A549 (cell line): ENCODE measurements at regions not wholly inside any gene's neighbourhood (a gene's known extent, or its start where the extent isn't known, plus 50 kb on each side); places are given as distances from the start of the nearest gene placed in this dataset.
A peak's percentile ranks its signal among the peaks of the same experiment; 100 is the strongest.

Source experiments
- ATAC-seq, 2 experiments: fragments of 200-7000 bp in 1 of 2; fragments of >200 bp in 1 of 2; cut with Nextera tagmentation in 1 of 2; cut with Tn5 transposase in 1 of 2; 3 replicates each; pipeline versions ENCODE4 v1.8.0 to v1.9.1; 2018 to 2020; ENCODE audit warnings: mild to moderate bottlenecking in 1 of 2, moderate library complexity in 1 of 2
- CTCF ChIA-PET: fragments of 300-600 bp; sonication (Branson Sonifier 250); formaldehyde crosslinking; extraction: SDS; loops from one replicate; lab custom pipeline; 2021; ENCODE audit warnings: antibody characterized with exemption, inconsistent platforms; lab: Yijun Ruan, JAX
- POLR2A ChIA-PET: fragments of 350-600 bp; formaldehyde crosslinking; extraction: SDS; loops from one replicate; lab custom pipeline; 2021; ENCODE audit warnings: antibody characterized with exemption, inconsistent platforms; lab: Yijun Ruan, JAX
- DNase-seq, 2 experiments: peaks; one replicate each; pipeline versions ENCODE4 v3.0.0 to v3.0.0-alpha.2; 2011 to 2016; ENCODE audit warnings: low read depth in 1 of 2, low spot score in 1 of 2
- FAIRE-seq: peaks from 2 replicates; lab custom pipeline; 2011; peaks lifted over from hg19 to GRCh38; lab: Jason Lieb, UNC
- H3K27ac ChIP-seq, 2 experiments: fragments of >200 bp; sonication (Bioruptor Twin); formaldehyde crosslinking; 3 replicates each; pipeline ENCODE4 v1.5.1; 2016 to 2017
- H3K4me1 ChIP-seq: fragments of >200 bp; sonication (Bioruptor Twin); formaldehyde crosslinking; 3 replicates; pipeline ENCODE4 v1.6.1; 2016
- H3K4me2 ChIP-seq: fragments of >200 bp; sonication (Bioruptor Twin); formaldehyde crosslinking; 3 replicates; pipeline ENCODE4 v1.6.1; 2016
- H3K4me3 ChIP-seq: fragments of >200 bp; sonication (Bioruptor Twin); formaldehyde crosslinking; 3 replicates; pipeline ENCODE4 v1.5.1; 2016
- H3K9me3 ChIP-seq: fragments of >200 bp; sonication (Bioruptor Twin); formaldehyde crosslinking; 3 replicates; pipeline ENCODE4 v1.6.1; 2016
- CBX2 ChIP-seq: fragments of 200-600 bp; sonication (generic); IDR thresholded peaks from 2 replicates; pipeline ENCODE4 v1.6.1; 2016; ENCODE audit warnings: low read depth, mild to moderate bottlenecking, borderline replicate concordance
- CEBPB ChIP-seq, 2 experiments: fragments of >200 bp in 1 of 2; sonication (Bioruptor Twin) in 1 of 2; formaldehyde crosslinking in 1 of 2; IDR thresholded peaks; 2 replicates each; pipeline ENCODE4 v1.6.1; 2012 to 2016
- CTCF ChIP-seq: fragments of >200 bp; sonication (Bioruptor Twin); formaldehyde crosslinking; IDR thresholded peaks from 3 replicates; pipeline ENCODE4 v1.5.1; 2016
- EHMT2 ChIP-seq: fragments of 200-600 bp; sonication (generic); IDR thresholded peaks from 2 replicates; pipeline ENCODE4 v1.6.1; 2016; ENCODE audit warnings: antibody characterized with exemption, low read depth, mild to moderate bottlenecking, moderate library complexity
- EP300 ChIP-seq, 2 experiments: fragments of >200 bp; sonication (Bioruptor Twin); formaldehyde crosslinking; IDR thresholded peaks; 2 replicates in 1 of 2; 3 replicates in 1 of 2; pipeline ENCODE4 v1.6.1; 2016 to 2017
- FOSL2 ChIP-seq, 2 experiments: fragments of 450-650 bp in 1 of 2; fragments of >200 bp in 1 of 2; sonication (Bioruptor Twin) in 1 of 2; formaldehyde crosslinking; IDR thresholded peaks; 2 replicates each; pipeline versions ENCODE4 v1.5.0 to v1.6.1; 2016 to 2020; ENCODE audit warnings: mild to moderate bottlenecking in 1 of 2, moderate library complexity in 1 of 2
- FOXS1 ChIP-seq: fragments of 250-450 bp; sonication (Bioruptor Pico); IDR thresholded peaks from 2 replicates; pipeline ENCODE4 v1.5.0; 2020; ENCODE audit warnings: mild to moderate bottlenecking, moderate library complexity
- HDAC2 ChIP-seq: fragments of 200-600 bp; sonication (generic); IDR thresholded peaks from 2 replicates; pipeline ENCODE4 v1.6.1; 2016
- KDM1A ChIP-seq: fragments of 200-600 bp; sonication (generic); IDR thresholded peaks from 2 replicates; pipeline ENCODE4 v1.6.1; 2016; ENCODE audit warnings: low read depth, mild to moderate bottlenecking
- KDM5A ChIP-seq: fragments of 200-600 bp; sonication (generic); IDR thresholded peaks from 2 replicates; pipeline ENCODE4 v1.6.1; 2016; ENCODE audit warnings: antibody characterized with exemption, mild to moderate bottlenecking
- PHF8 ChIP-seq: fragments of 200-600 bp; sonication (generic); IDR thresholded peaks from 2 replicates; pipeline ENCODE4 v1.6.1; 2016; ENCODE audit warnings: low read depth, mild to moderate bottlenecking, antibody characterized with exemption, moderate library complexity, borderline replicate concordance
- TP53 ChIP-seq: fragments of 250-450 bp; sonication (Bioruptor Pico); IDR thresholded peaks from 2 replicates; pipeline ENCODE4 v1.5.0; 2021; ENCODE audit warnings: mild to moderate bottlenecking, moderate library complexity
- USF2 ChIP-seq: fragments of 450-650 bp; IDR thresholded peaks from 2 replicates; pipeline ENCODE4 v1.6.1; 2014; ENCODE audit warnings: antibody characterized with exemption
- ZFP36 ChIP-seq: fragments of 450-650 bp; IDR thresholded peaks from 2 replicates; pipeline ENCODE4 v1.6.1; 2014; ENCODE audit warnings: borderline replicate concordance; ENCODE audit not compliant: partially characterized antibody
- WGBS: methylation state at CpG from one replicate; pipeline ENCODE4 v1.1.6; 2017; ENCODE audit errors: missing lambda C conversion rate; 5-methylcytosine and 5-hydroxymethylcytosine counted together

DNA sequence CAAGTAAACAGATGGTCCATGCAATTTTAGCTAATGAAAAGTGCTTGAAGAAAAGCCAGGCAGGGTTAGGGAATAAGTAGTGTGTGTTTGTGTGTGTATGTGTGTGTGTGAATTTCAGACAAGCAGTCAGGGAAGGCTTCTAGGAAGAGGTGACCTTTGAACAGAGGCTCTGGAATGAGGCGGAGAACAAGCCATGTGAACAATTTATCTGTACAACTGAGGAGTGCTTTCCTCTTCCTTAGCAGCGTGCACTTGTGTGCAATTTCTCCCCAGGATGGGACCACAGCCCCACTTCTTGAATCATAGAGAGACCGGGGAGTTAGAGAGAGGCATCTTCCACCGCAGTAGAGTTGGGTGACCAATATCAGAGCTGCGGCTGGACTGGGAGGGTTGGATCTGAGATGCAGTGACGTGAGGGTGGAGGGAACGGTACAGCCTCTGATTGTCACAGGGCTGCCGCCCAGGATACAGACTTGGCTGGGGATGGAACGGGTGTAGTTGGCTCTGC lies 69.2 kb upstream of the FAM171A1 start:
- DNase-seq, result no peak
- Histone ChIP-seq H3K27ac (no peak overlapping the region), H3K4me3 (no peak overlapping the region), H3K9me3 (no peaks in the 10 kb centered on the region), H3K4me2 (no peak overlapping the region), H3K4me1 (peaks cover 3% of the 10 kb centered on the region; the same call in 1 of the 3 replicates)
- ChIA-PET POLR2A (no interaction called here), CTCF (interaction anchor here (0.6 to 2.1 kb wide), 7 partner anchors 10 to 1388 kb away, joined by 3 to 8 read pairs (median 4); partner anchors contain the start of gene ITGA8)
- TF ChIP-seq ZFP36 (peak; percentile 76), USF2 (no peak)
- 79% methylated on average over 9 of the region's 9 CpGs for WGBS
- no peak for FAIRE-seq
- ATAC-seq, result no peak

GRCh38 chr10:15439341-15439842 lies 68.3 kb upstream of the FAM171A1 start:
- no peaks in the 10 kb centered on the region for H3K9me3 ChIP-seq
- peak; percentile 67 to 82; a peak in 5 of 6 replicates for ATAC-seq
- CTCF ChIA-PET, result interaction anchor here (0.6 to 2.1 kb wide), 9 partner anchors 9 to 1389 kb away, joined by 3 to 8 read pairs (median 4); no protein-coding TSS in a partner anchor
- WGBS, result 43% methylated on average over 12 of the region's 12 CpGs
- no peak for FAIRE-seq
- peak overlapping the region; percentile 63 for H3K4me2 ChIP-seq
- H3K27ac ChIP-seq, result peak overlapping the region in 1 of 2 experiments; percentile 15; a peak in 1 of 6 replicates
- peaks cover 3% of the 10 kb centered on the region; the same call in 1 of the 3 replicates for H3K4me1 ChIP-seq
- DNase-seq, result peak in 1 of 2 experiments; percentile 23
- H3K4me3 ChIP-seq, result 0 out of 3 replicates have a peak overlapping the region, but pooled peaks have one; percentile 25
- POLR2A ChIA-PET, result no interaction called here
- TF ChIP-seq HDAC2, result no peak
- TF ChIP-seq CTCF, result no peak
- no peak for TF ChIP-seq FOSL2 (IDR thresholded peaks at IDR 0.05)
- TF ChIP-seq FOSL2 (CRISPR knock-in tag; IDR thresholded peaks at IDR 0.05), result no peak
- TF ChIP-seq PHF8, result no peak
- TF ChIP-seq USF2, result no peak
- TF ChIP-seq KDM1A, result no peak
- TF ChIP-seq EP300 (IDR thresholded peaks at IDR 0.05), result no peak
- TF ChIP-seq ZFP36, result no peak
- no peak for TF ChIP-seq CBX2
- no peak for TF ChIP-seq TP53
- no peak for TF ChIP-seq EHMT2

DNA sequence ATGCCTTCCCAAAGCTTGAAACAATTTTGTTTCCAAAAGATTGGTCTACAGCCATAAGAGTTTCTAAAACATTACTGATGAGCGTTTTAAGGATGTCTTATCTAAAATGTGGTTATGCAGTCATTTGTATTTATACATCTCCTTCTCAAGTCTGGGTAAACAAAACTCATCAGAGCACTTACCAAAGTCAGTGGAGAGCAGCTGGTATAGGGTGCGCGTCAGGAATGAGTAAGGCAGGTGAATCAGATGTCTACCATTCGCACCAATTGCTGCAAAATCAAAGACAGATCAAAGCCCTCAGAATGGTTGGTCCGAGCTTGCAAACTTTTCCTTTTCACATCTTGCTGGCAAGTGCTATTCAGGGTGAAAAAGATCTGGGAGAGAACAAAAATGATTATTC lies 65.6 kb upstream of the FAM171A1 start:
- POLR2A ChIA-PET, result no interaction called here
- CTCF ChIA-PET, result interaction anchor here (0.8 to 3.1 kb wide), 5 partner anchors 8 to 1034 kb away, joined by 3 to 11 read pairs (median 5); no protein-coding TSS in a partner anchor
- DNase-seq, result peak in 1 of 2 experiments; percentile 23
- 5% methylated on average over 5 of the region's 5 CpGs for whole genome bisulfite sequencing
- no peak overlapping the region for H3K4me3 ChIP-seq
- peaks cover 3% of the 10 kb centered on the region; the same call in 1 of the 3 replicates for H3K4me1 ChIP-seq
- ATAC-seq, result 0 out of 6 replicates have a peak, but pooled peaks of 1 of the 2 experiments have one; percentile 22
- no peak for FAIRE-seq
- TF ChIP-seq KDM5A, result no peak
- no peak for TF ChIP-seq KDM1A
- TF ChIP-seq FOSL2 (IDR thresholded peaks at IDR 0.05), result no peak
- no peak for TF ChIP-seq FOSL2 (CRISPR knock-in tag; IDR thresholded peaks at IDR 0.05)
- TF ChIP-seq FOXS1, result no peak
- no peak for TF ChIP-seq CEBPB (IDR thresholded peaks at IDR 0.05)
- H3K9me3 ChIP-seq, result no peaks in the 10 kb centered on the region
- no peak overlapping the region for H3K27ac ChIP-seq
- 0 out of 3 replicates have a peak overlapping the region, but pooled peaks have one; percentile 15 for H3K4me2 ChIP-seq
